ENCODE measurements at regions not wholly inside any gene's neighbourhood (a gene's known extent, or its start where the extent isn't known, plus 50 kb on each side); places are given as distances from the start of the nearest gene placed in this dataset.

GRCh38 chr12:61869796-61870195 is 390.4 kb upstream of the USP15 start:
- TF ChIP-seq CTCF (conservative IDR thresholded peaks at IDR 0.05; ENCODE audit: low read length) (no peak), EZH2phosphoT487 (IDR thresholded peaks at IDR 0.05; ENCODE audit: borderline replicate concordance, low read depth, low read length) (no peak)

Measured in OCI-LY7 (cell line).